HepG2 (cell line): ENCODE measurements at regions not wholly inside any gene's neighbourhood (a gene's known extent, or its start where the extent isn't known, plus 50 kb on each side); places are given as distances from the start of the nearest gene placed in this dataset.

Experiments
- ATAC-seq: fragments of 200-7000 bp; cut with Tn5 transposase; 3 replicates; pipeline ENCODE4 v1.9.1; 2020; ENCODE audit warnings: mild to moderate bottlenecking, moderate library complexity
- BruUV-seq: library from RNA; stranded (reverse); fragments of 400-500 nt; replicated peaks from 2 replicates; lab custom pipeline; 2021; lab: Mats Ljungman, UMichigan
- CTCF ChIA-PET: fragments of 300-600 bp; formaldehyde crosslinking; extraction: SDS; loops from one replicate; lab custom pipeline; 2021; ENCODE audit warnings: low total read pairs, inconsistent platforms, low intra/inter-chr PET ratio; lab: Yijun Ruan, JAX
- POLR2A ChIA-PET: fragments of 350-600 bp; sonication (Branson Sonifier 250); formaldehyde crosslinking; loops from one replicate; lab custom pipeline; 2020; ENCODE audit warnings: antibody characterized with exemption, inconsistent platforms; lab: Yijun Ruan, JAX
- DNase-seq: peaks from one replicate; pipeline ENCODE4 v3.0.0-alpha.2; 2015; ENCODE audit warnings: low spot score
- FAIRE-seq: peaks from 3 replicates; lab custom pipeline; 2011; peaks lifted over from hg19 to GRCh38; lab: Jason Lieb, UNC
- H2AFZ ChIP-seq: one replicate; pipeline ENCODE4 v1.6.1; 2011; ENCODE audit warnings: low read length, inconsistent platforms
- H3K27ac ChIP-seq: fragments of 300-600 bp; 3 replicates; pipeline ENCODE4 v1.8.0; 2011; ENCODE audit warnings: mixed run types, mild to moderate bottlenecking, mixed read lengths, low read length, inconsistent platforms; ENCODE audit not compliant: insufficient read depth; ENCODE audit errors: extremely low read length
- H3K27me3 ChIP-seq, 2 experiments: fragments of 200-600 bp in 1 of 2; 2 replicates in 1 of 2; 3 replicates in 1 of 2; pipeline versions ENCODE4 v1.6.0 to v1.8.0; 2011; ENCODE audit warnings: low read length in 2 of 2, mild to moderate bottlenecking in 2 of 2, moderate library complexity in 2 of 2, inconsistent platforms in 1 of 2; ENCODE audit not compliant: insufficient read depth in 2 of 2, control insufficient read depth in 1 of 2
- H3K36me3 ChIP-seq, 2 experiments: fragments of 200-600 bp in 1 of 2; replicated peaks in 1 of 2; 2 replicates in 1 of 2; 3 replicates in 1 of 2; pipeline versions ENCODE4 v1.5.1 to v1.8.0; 2011; ENCODE audit warnings: low read length in 2 of 2, inconsistent platforms in 1 of 2; ENCODE audit not compliant: insufficient read depth in 2 of 2, control insufficient read depth in 1 of 2
- H3K4me1 ChIP-seq: 2 replicates; pipeline ENCODE4 v1.5.1; 2012; ENCODE audit warnings: low read length, inconsistent platforms; ENCODE audit not compliant: insufficient read depth
- H3K4me2 ChIP-seq: 2 replicates; pipeline ENCODE4 v1.6.0; 2011; ENCODE audit warnings: low read depth, low read length, inconsistent platforms
- H3K4me3 ChIP-seq, 3 experiments: fragments of 200-600 bp in 1 of 3; sonication (generic), shearing (Covaris generic) in 1 of 3; replicated peaks in 1 of 3; 2 replicates each; pipeline ENCODE4 v1.5.1; 2011 to 2016; ENCODE audit warnings: low read length in 3 of 3, inconsistent platforms in 2 of 3, low read depth in 2 of 3, mild to moderate bottlenecking in 2 of 3, control low read depth in 1 of 3, mixed read lengths in 1 of 3; ENCODE audit not compliant: insufficient read depth in 1 of 3
- H3K79me2 ChIP-seq: one replicate; pipeline ENCODE4 v1.6.1; 2011; ENCODE audit warnings: low read length, inconsistent platforms; ENCODE audit not compliant: insufficient read depth
- H3K9ac ChIP-seq: 2 replicates; pipeline ENCODE4 v1.6.0; 2011; ENCODE audit warnings: mild to moderate bottlenecking, low read depth, low read length, inconsistent platforms; ENCODE audit not compliant: insufficient read depth
- H3K9me3 ChIP-seq: 2 replicates; pipeline ENCODE4 v1.5.1; 2012; ENCODE audit warnings: mild to moderate bottlenecking, low read length
- H4K20me1 ChIP-seq: 2 replicates; pipeline ENCODE4 v1.6.0; 2011; ENCODE audit warnings: inconsistent platforms, mild to moderate bottlenecking, low read length, moderate library complexity; ENCODE audit not compliant: insufficient read depth
- E2F5 ChIP-seq: sonication (generic); formaldehyde crosslinking; conservative IDR thresholded peaks from 2 replicates; pipeline ENCODE4 v1.4.0; 2020; ENCODE audit warnings: missing genetic modification reagents
- NONO ChIP-seq, 2 experiments: fragments of 450-650 bp in 1 of 2; sonication (generic) in 1 of 2; formaldehyde crosslinking in 1 of 2; IDR thresholded peaks in 1 of 2; conservative IDR thresholded peaks in 1 of 2; 2 replicates each; pipeline versions ENCODE4 v1.6.1 to v1.8.0; 2017 to 2022; ENCODE audit warnings: mild to moderate bottlenecking in 1 of 2, missing genetic modification reagents in 1 of 2, moderate library complexity in 1 of 2
- ZBTB33 ChIP-seq: sonication (generic); formaldehyde crosslinking; IDR thresholded peaks from 2 replicates; pipeline ENCODE4 v1.4.0; 2020; ENCODE audit warnings: missing genetic modification reagents
- ZFX ChIP-seq: sonication (generic); formaldehyde crosslinking; IDR thresholded peaks from 2 replicates; pipeline ENCODE4 v1.4.0; 2020; ENCODE audit warnings: mild to moderate bottlenecking, low read depth, missing genetic modification reagents, moderate library complexity
- ZKSCAN1 ChIP-seq: fragments of 150-350 bp; IDR thresholded peaks from 2 replicates; pipeline ENCODE4 v1.6.1; 2014; ENCODE audit warnings: low read length
- ZNF574 ChIP-seq: sonication (generic); formaldehyde crosslinking; IDR thresholded peaks from 2 replicates; pipeline ENCODE4 v1.4.0; 2020; ENCODE audit warnings: missing genetic modification reagents
- ZSCAN5A ChIP-seq: sonication (generic); formaldehyde crosslinking; IDR thresholded peaks from 2 replicates; pipeline ENCODE4 v1.8.0; 2022; ENCODE audit warnings: mild to moderate bottlenecking, missing genetic modification reagents, borderline replicate concordance
- WGBS: methylation state at CpG from one replicate; pipeline ENCODE4 v1.1.6; 2017; ENCODE audit warnings: low lambda C conversion rate; 5-methylcytosine and 5-hydroxymethylcytosine counted together
- in situ Hi-C: cut with HindIII; loops from 2 replicates; pipeline ENCODE4 v1.10.0; 2017; ENCODE audit warnings: low pct_unique_long_range_greater_than_20kb; ENCODE audit not compliant: extremely low pct_ligation_motif_present
- intact Hi-C: fragments of 100-400 bp; cut with micrococcal nuclease; formaldehyde crosslinking; loops from one replicate; pipeline ENCODE4 v1.10.0; 2022; ENCODE audit not compliant: unreplicated experiment
- TF ChIP-seq, protein P1 (sequence below), 2 experiments: sonication (generic) in 1 of 2; formaldehyde crosslinking in 1 of 2; IDR thresholded peaks; 2 replicates each; pipeline versions ENCODE4 v1.6.1 to v1.9.0; 2014 to 2022; ENCODE audit warnings: antibody characterized with exemption in 1 of 2, borderline replicate concordance in 1 of 2, inconsistent platforms in 1 of 2, low read depth in 1 of 2, missing genetic modification reagents in 1 of 2

GRCh38 chr1:194818674-194819073, 1632.3 kb upstream of the B3GALT2 start:
- no peaks in the 10 kb centered on the region for H3K36me3 ChIP-seq
- H3K9ac ChIP-seq, result no peak overlapping the region
- H3K27me3 ChIP-seq, result no peaks in the 10 kb centered on the region
- 5% methylated on average over 2 of the region's 2 CpGs for WGBS
- BruUV-seq, result no TSS peak
- H2AFZ ChIP-seq, result no peak overlapping the region
- H3K4me1 ChIP-seq, result no peaks in the 10 kb centered on the region
- H4K20me1 ChIP-seq, result no peaks in the 10 kb centered on the region
- no peak overlapping the region for H3K4me2 ChIP-seq
- CTCF ChIA-PET, result no interaction called here
- intact Hi-C loops, result no loop called here
- H3K4me3 ChIP-seq, result no peak overlapping the region
- POLR2A ChIA-PET, result no interaction called here
- in situ Hi-C loops, result no loop called here
- no peak for FAIRE-seq
- H3K79me2 ChIP-seq, result no peaks in the 10 kb centered on the region
- no peaks in the 10 kb centered on the region for H3K9me3 ChIP-seq
- DNase-seq, result no peak
- ATAC-seq, result no peak
- no peak overlapping the region for H3K27ac ChIP-seq
- TF ChIP-seq ZKSCAN1 (no peak), ZBTB33 (CRISPR knock-in tag) (no peak), ZFX (CRISPR knock-in tag) (no peak), ZNF574 (CRISPR knock-in tag) (no peak), ZSCAN5A (no peak), E2F5 (CRISPR knock-in tag) (no peak), NONO (IDR thresholded peaks at IDR 0.05) (no peak), NONO (CRISPR knock-in tag; conservative IDR thresholded peaks at IDR 0.05) (no peak)
- TF ChIP-seq, protein P1, sequence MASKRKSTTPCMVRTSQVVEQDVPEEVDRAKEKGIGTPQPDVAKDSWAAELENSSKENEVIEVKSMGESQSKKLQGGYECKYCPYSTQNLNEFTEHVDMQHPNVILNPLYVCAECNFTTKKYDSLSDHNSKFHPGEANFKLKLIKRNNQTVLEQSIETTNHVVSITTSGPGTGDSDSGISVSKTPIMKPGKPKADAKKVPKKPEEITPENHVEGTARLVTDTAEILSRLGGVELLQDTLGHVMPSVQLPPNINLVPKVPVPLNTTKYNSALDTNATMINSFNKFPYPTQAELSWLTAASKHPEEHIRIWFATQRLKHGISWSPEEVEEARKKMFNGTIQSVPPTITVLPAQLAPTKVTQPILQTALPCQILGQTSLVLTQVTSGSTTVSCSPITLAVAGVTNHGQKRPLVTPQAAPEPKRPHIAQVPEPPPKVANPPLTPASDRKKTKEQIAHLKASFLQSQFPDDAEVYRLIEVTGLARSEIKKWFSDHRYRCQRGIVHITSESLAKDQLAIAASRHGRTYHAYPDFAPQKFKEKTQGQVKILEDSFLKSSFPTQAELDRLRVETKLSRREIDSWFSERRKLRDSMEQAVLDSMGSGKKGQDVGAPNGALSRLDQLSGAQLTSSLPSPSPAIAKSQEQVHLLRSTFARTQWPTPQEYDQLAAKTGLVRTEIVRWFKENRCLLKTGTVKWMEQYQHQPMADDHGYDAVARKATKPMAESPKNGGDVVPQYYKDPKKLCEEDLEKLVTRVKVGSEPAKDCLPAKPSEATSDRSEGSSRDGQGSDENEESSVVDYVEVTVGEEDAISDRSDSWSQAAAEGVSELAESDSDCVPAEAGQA (IDR thresholded peaks at IDR 0.05; ENCODE audit: low read depth), result no peak
- TF ChIP-seq, protein P1 (CRISPR knock-in tag; IDR thresholded peaks at IDR 0.05; ENCODE audit: borderline replicate concordance), result no peak
